ENCODE measurements at regions not wholly inside any gene's neighbourhood (a gene's known extent, or its start where the extent isn't known, plus 50 kb on each side); places are given as distances from the start of the nearest gene placed in this dataset.

DNA sequence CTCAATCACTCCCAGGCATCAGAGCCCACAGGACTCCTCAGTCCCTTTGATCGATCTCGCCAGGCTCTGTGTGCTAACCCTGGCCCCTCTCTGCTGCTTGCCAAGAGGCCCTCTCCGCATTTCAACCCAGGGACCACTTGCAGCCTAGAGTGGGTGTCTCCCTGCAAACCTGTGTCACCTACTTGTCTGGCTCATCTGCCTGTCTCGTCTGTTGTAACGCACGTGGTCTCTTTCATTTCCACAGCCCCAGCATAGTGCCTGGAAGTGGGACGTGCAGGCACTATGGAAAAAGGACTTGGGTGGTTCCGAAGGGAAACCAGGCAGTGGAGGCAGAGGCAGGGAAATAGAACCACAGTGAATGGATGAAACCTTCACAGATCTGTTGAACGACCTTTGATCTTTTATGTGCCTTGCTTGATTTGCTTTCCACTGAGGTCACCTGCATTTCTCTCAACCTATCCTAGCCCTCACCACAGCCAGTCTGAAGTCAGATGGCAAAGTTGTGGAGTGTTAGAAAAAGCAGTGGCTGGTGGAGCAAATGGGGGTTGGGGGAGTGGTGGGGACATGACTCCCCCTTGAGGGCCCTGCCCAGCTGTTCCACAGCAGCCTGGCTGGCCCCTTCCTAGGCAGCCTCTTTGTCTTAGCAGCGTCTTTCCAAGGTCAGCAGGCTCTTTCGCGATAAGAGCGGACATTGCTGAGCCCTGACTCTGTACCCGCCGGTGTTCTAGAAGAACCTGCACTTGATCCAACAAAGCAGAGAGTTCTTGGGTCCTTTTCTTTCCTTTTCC, 55.8 kb upstream of the TAGAP start:
- CTCF ChIA-PET = no interaction called here
- TF ChIP-seq MYC (IDR thresholded peaks at IDR 0.05; ENCODE audit: low read depth, low read length) (no peak), CTCF (IDR thresholded peaks at IDR 0.05; ENCODE audit: extremely low read depth in 1 of 2, insufficient read depth in 1 of 2, low read depth in 1 of 2, low read length in 2 of 2) (no peak), POLR2A (IDR thresholded peaks at IDR 0.05; ENCODE audit: low read depth, low read length) (no peak), JUN (IDR thresholded peaks at IDR 0.05; ENCODE audit: borderline replicate concordance, insufficient read depth, insufficient read length, low read depth) (no peak), POLR2AphosphoS5 (IDR thresholded peaks at IDR 0.05; ENCODE audit: insufficient read depth, low read depth, low read length) (no peak), EZH2 (IDR thresholded peaks at IDR 0.05; ENCODE audit: borderline replicate concordance, low read depth, low read length, severe bottlenecking) (no peak), GATA2 (IDR thresholded peaks at IDR 0.05; ENCODE audit: insufficient read depth, insufficient read length, low read depth, low read length) (no peak), FOS (IDR thresholded peaks at IDR 0.05; ENCODE audit: borderline replicate concordance, insufficient read depth, low read length) (no peak)
- TF ChIP-seq, protein P1, sequence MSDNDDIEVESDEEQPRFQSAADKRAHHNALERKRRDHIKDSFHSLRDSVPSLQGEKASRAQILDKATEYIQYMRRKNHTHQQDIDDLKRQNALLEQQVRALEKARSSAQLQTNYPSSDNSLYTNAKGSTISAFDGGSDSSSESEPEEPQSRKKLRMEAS (IDR thresholded peaks at IDR 0.05; ENCODE audit: insufficient read depth, insufficient read length) = no peak
- FAIRE-seq = no peak
- Histone ChIP-seq H3K4me3 (replicated peaks in 1 of 3; ENCODE audit: insufficient read depth in 1 of 3, low read depth in 1 of 3, low read length in 3 of 3) (no peak overlapping the region), H3K4me1 (ENCODE audit: control insufficient read depth, extremely low read depth, insufficient read depth, low read length) (no peaks in the 10 kb centered on the region), H3K79me2 (ENCODE audit: control insufficient read depth, insufficient read depth, low read length) (no peaks in the 10 kb centered on the region), H3K4me2 (ENCODE audit: insufficient read depth, low read length) (no peak overlapping the region), H3K9me3 (replicated peaks; ENCODE audit: control insufficient read depth, insufficient read depth, low read length) (no peaks in the 10 kb centered on the region), H3K27ac (ENCODE audit: insufficient read depth, low read depth, low read length) (no peak overlapping the region), H3K36me3 (ENCODE audit: control insufficient read depth in 2 of 2, extremely low read depth in 1 of 2, insufficient read depth in 2 of 2, low read length in 2 of 2) (no peaks in the 10 kb centered on the region), H3K9me1 (replicated peaks; ENCODE audit: control insufficient read depth, extremely low read depth, insufficient read depth, low read length) (no peaks in the 10 kb centered on the region), H3K27me3 (ENCODE audit: control insufficient read depth in 2 of 2, insufficient read depth in 2 of 2, low read length in 2 of 2) (peaks cover 0 to 1% of the 10 kb centered on the region in 2 experiments), H3K9ac (replicated peaks; ENCODE audit: extremely low read depth, insufficient read depth, low read length) (no peak overlapping the region), H2AFZ (ENCODE audit: low read depth, low read length) (no peak overlapping the region), H4K20me1 (replicated peaks; ENCODE audit: control insufficient read depth, extremely low read depth, insufficient read depth, low read length) (no peaks in the 10 kb centered on the region)
- intact Hi-C loops (cut with micrococcal nuclease) (no loop called here), dilution Hi-C loops (cut with MboI; ENCODE audit: extremely low pct_ligation_motif_present, low sequenced_read_pairs) (no loop called here)
- POLR2A ChIA-PET = no interaction called here
- no peak for DNase-seq (ENCODE audit: low read depth, low spot score)
- no TSS peak for BruUV-seq (replicated peaks)
